ENCODE measurements at regions not wholly inside any gene's neighbourhood (a gene's known extent, or its start where the extent isn't known, plus 50 kb on each side); places are given as distances from the start of the nearest gene placed in this dataset.

DNA sequence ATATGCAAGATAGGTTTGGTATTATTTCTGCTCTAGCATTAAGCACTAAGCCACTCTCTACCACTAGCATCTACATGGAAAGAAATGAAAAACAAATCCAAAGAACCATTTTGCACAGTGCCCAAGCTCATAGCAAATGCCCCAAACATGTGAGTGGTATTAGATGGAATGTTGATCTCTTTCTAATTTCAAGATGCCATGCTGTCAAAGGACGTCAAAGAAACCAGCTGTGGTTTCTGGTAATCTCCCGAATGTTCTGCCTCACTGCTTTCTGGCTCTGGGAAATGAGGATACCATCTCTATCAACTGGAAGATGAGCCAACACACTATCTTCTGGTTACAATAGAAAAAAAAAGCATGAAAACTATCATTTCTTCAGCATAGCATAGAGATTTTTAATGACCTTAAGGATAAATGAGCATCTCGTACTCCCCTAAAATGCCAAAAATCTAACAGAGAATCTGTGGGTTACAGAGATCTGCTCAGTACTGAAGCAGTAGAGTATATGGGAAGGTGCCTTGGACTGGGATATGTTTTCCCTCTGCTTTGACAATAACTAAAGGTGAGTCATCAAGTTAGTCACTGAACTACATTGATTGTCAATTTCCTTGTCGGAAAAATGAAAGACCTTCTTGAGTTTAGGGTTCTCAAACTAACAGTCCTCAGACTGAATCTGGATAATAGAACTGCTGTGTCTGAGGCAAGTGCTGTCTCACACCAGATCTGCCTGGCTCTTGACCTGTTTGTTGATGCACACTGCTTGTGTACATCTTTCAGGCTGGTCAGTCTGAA is 244.8 kb upstream of the NCKAP5 start:
- RAD21 ChIA-PET (ENCODE audit: unreplicated experiment): no interaction called here
- SMC1A ChIA-PET (ENCODE audit: uncharacterized antibody, unreplicated experiment): no interaction called here
- intact Hi-C loops (cut with micrococcal nuclease; ENCODE audit: unreplicated experiment): no loop called here
- H3K9me3 ChIP-seq (replicated peaks; ENCODE audit: control insufficient read depth, insufficient read depth, low read length): no peaks in the 10 kb centered on the region
- H3K4me2 ChIP-seq (ENCODE audit: control insufficient read depth, insufficient read depth): no peak overlapping the region
- ATAC-seq (no peak), FAIRE-seq (no peak), DNase-seq (ENCODE audit: low read depth, low spot score) (no peak)
- CTCF ChIA-PET: no interaction called here
- BruUV-seq (replicated peaks): no TSS peak
- no peak overlapping the region for H3K4me3 ChIP-seq
- POLR2A ChIA-PET: no interaction called here
- no peak overlapping the region for H3K9ac ChIP-seq (ENCODE audit: control insufficient read depth, insufficient read depth, low read length)
- H4K20me1 ChIP-seq (ENCODE audit: control insufficient read depth, insufficient read depth): no peaks in the 10 kb centered on the region
- no peak overlapping the region for H2AFZ ChIP-seq (ENCODE audit: control insufficient read depth, low read depth, low read length)
- no peaks in the 10 kb centered on the region for H3K27me3 ChIP-seq (replicated peaks in 1 of 2; ENCODE audit: control insufficient read depth in 2 of 2, insufficient read depth in 2 of 2, low read length in 1 of 2)
- H3K4me1 ChIP-seq (ENCODE audit: control insufficient read depth, insufficient read depth, low read length): no peaks in the 10 kb centered on the region
- TF ChIP-seq, protein P1, sequence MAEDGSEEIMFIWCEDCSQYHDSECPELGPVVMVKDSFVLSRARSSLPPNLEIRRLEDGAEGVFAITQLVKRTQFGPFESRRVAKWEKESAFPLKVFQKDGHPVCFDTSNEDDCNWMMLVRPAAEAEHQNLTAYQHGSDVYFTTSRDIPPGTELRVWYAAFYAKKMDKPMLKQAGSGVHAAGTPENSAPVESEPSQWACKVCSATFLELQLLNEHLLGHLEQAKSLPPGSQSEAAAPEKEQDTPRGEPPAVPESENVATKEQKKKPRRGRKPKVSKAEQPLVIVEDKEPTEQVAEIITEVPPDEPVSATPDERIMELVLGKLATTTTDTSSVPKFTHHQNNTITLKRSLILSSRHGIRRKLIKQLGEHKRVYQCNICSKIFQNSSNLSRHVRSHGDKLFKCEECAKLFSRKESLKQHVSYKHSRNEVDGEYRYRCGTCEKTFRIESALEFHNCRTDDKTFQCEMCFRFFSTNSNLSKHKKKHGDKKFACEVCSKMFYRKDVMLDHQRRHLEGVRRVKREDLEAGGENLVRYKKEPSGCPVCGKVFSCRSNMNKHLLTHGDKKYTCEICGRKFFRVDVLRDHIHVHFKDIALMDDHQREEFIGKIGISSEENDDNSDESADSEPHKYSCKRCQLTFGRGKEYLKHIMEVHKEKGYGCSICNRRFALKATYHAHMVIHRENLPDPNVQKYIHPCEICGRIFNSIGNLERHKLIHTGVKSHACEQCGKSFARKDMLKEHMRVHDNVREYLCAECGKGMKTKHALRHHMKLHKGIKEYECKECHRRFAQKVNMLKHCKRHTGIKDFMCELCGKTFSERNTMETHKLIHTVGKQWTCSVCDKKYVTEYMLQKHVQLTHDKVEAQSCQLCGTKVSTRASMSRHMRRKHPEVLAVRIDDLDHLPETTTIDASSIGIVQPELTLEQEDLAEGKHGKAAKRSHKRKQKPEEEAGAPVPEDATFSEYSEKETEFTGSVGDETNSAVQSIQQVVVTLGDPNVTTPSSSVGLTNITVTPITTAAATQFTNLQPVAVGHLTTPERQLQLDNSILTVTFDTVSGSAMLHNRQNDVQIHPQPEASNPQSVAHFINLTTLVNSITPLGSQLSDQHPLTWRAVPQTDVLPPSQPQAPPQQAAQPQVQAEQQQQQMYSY (CRISPR knock-in tag; IDR thresholded peaks at IDR 0.05): no peak
- TF ChIP-seq HCFC1 (IDR thresholded peaks at IDR 0.05; ENCODE audit: low read length) (no peak), NFYB (IDR thresholded peaks at IDR 0.05; ENCODE audit: insufficient read depth, low read depth, low read length) (no peak), SUPT20H (IDR thresholded peaks at IDR 0.05; ENCODE audit: borderline replicate concordance, control insufficient read depth, low read depth, low read length) (no peak), GABPA (IDR thresholded peaks at IDR 0.05; ENCODE audit: low read depth) (no peak), TCF3 (IDR thresholded peaks at IDR 0.05; ENCODE audit: borderline replicate concordance, insufficient read depth, low read depth, low read length) (no peak), POLR2AphosphoS2 (IDR thresholded peaks at IDR 0.05; ENCODE audit: low read depth, low read length) (no peak), BCL11A (IDR thresholded peaks at IDR 0.05; ENCODE audit: low read depth, low read length) (no peak), TCF12 (IDR thresholded peaks at IDR 0.05; ENCODE audit: low read depth, low read length) (no peak)
- in situ Hi-C loops (cut with MboI): no loop called here
- no peak overlapping the region for H3K27ac ChIP-seq (ENCODE audit: control insufficient read depth, insufficient read depth)
- 75% methylated on average over 4 of the region's 4 CpGs for WGBS (ENCODE audit: insufficient coverage, insufficient replicate concordance, low lambda C conversion rate, missing lambda C conversion rate)
- H3K79me2 ChIP-seq (ENCODE audit: control insufficient read depth, insufficient read depth, low read length): no peaks in the 10 kb centered on the region
- H3K36me3 ChIP-seq (ENCODE audit: control insufficient read depth in 2 of 2, insufficient read depth in 2 of 2, low read length in 1 of 2): no peaks in the 10 kb centered on the region

Measured in GM12878 (cell line).